NT2/D1 (cell line): ENCODE measurements at regions not wholly inside any gene's neighbourhood (a gene's known extent, or its start where the extent isn't known, plus 50 kb on each side); places are given as distances from the start of the nearest gene placed in this dataset.

Source experiments
- SUZ12 ChIP-seq: IDR thresholded peaks from 2 replicates; pipeline ENCODE4 v1.6.1; 2011; ENCODE audit not compliant: insufficient read length, insufficient read depth; ENCODE audit errors: extremely low read depth
- YY1 ChIP-seq: IDR thresholded peaks from 2 replicates; pipeline ENCODE4 v1.6.1; 2011; ENCODE audit not compliant: insufficient read length, insufficient read depth

DNA sequence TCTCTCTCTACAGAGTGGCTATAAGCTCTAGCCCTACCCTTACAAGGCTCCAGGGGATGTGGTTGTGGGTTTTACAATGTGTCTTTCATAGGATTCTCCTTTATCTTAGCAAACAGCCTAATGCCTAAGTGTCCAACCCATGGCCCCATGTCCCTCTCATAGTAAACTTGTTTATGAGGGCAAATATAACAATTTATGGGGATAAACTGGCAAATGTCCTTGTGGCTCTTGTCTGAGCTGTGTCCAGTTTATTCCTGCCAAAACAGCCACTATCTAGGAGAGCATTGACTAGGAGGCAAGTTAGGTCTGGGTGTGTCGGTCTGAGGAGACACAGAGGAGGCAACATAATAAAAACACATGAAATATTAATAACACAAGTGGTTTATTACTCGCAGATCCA, 335.1 kb downstream of the IZUMO3 start:
- TF ChIP-seq SUZ12 (no peak), YY1 (no peak)
